Liver (tissue), 8 donors: ENCODE measurements at regions not wholly inside any gene's neighbourhood (a gene's known extent, or its start where the extent isn't known, plus 50 kb on each side); places are given as distances from the start of the nearest gene placed in this dataset.

Experiments
- DNase-seq: peaks from one replicate; pipeline ENCODE4 v3.0.0-alpha.2; 2017; ENCODE audit warnings: low spot score
- H3K27ac ChIP-seq, 2 donors: one replicate each; pipeline ENCODE4 v1.7.0; 2013; ENCODE audit warnings: inconsistent platforms in 2 of 2, low read length in 2 of 2, control low read depth in 1 of 2, low read depth in 1 of 2, mild to moderate bottlenecking in 1 of 2
- H3K27me3 ChIP-seq, 4 donors: one replicate each; pipeline versions ENCODE4 v1.6.1 to v1.7.0; 2013; ENCODE audit warnings: low read length in 3 of 4, inconsistent platforms in 1 of 4, mild to moderate bottlenecking in 1 of 4, moderate library complexity in 1 of 4; ENCODE audit not compliant: control insufficient read depth in 4 of 4, insufficient read depth in 4 of 4
- H3K36me3 ChIP-seq, 4 donors: one replicate each; pipeline versions ENCODE4 v1.6.1 to v1.7.0; 2013; ENCODE audit warnings: low read length in 3 of 4, mild to moderate bottlenecking in 3 of 4, low read depth in 1 of 4, moderate library complexity in 1 of 4; ENCODE audit not compliant: control insufficient read depth in 4 of 4, insufficient read depth in 3 of 4
- H3K4me1 ChIP-seq, 4 donors: one replicate each; pipeline versions ENCODE4 v1.6.1 to v1.7.0; 2013; ENCODE audit warnings: low read length in 3 of 4, mild to moderate bottlenecking in 3 of 4, moderate library complexity in 1 of 4; ENCODE audit not compliant: control insufficient read depth in 4 of 4, insufficient read depth in 4 of 4
- H3K4me3 ChIP-seq, 3 donors: one replicate each; pipeline versions ENCODE4 v1.6.1 to v1.7.0; 2013; ENCODE audit warnings: low read length in 3 of 3, control low read depth in 1 of 3, low read depth in 1 of 3, mild to moderate bottlenecking in 1 of 3
- H3K9ac ChIP-seq, 2 donors: one replicate each; pipeline ENCODE4 v1.7.0; 2013; ENCODE audit warnings: low read length in 2 of 2, mild to moderate bottlenecking in 2 of 2, moderate library complexity in 2 of 2, control low read depth in 1 of 2, low read depth in 1 of 2
- H3K9me3 ChIP-seq, 4 donors: one replicate each; pipeline versions ENCODE4 v1.6.1 to v1.7.0; 2013; ENCODE audit warnings: low read length in 3 of 4; ENCODE audit not compliant: control insufficient read depth in 4 of 4
- EGR1 ChIP-seq, 2 donors: IDR thresholded peaks; 2 replicates each; pipeline ENCODE4 v1.6.1; 2016 to 2018; ENCODE audit warnings: antibody characterized with exemption in 2 of 2, low read depth in 2 of 2
- FOXA1 ChIP-seq: IDR thresholded peaks from 2 replicates; pipeline ENCODE4 v1.6.1; 2016; ENCODE audit warnings: antibody characterized with exemption
- GABPA ChIP-seq, 2 donors: IDR thresholded peaks in 1 of 2; conservative IDR thresholded peaks in 1 of 2; 2 replicates each; pipeline ENCODE4 v1.6.1; 2016; ENCODE audit warnings: antibody characterized with exemption in 2 of 2, mild to moderate bottlenecking in 1 of 2, moderate library complexity in 1 of 2
- HNF4G ChIP-seq: IDR thresholded peaks from 2 replicates; pipeline ENCODE4 v1.6.1; 2016; ENCODE audit warnings: antibody characterized with exemption
- JUND ChIP-seq, 2 donors: IDR thresholded peaks; 2 replicates each; pipeline ENCODE4 v1.6.1; 2016; ENCODE audit warnings: antibody characterized with exemption in 2 of 2
- NR2F2 ChIP-seq: IDR thresholded peaks from 2 replicates; pipeline ENCODE4 v1.6.1; 2016; ENCODE audit warnings: antibody characterized with exemption
- RXRA ChIP-seq, 2 donors: IDR thresholded peaks; 2 replicates each; pipeline ENCODE4 v1.6.1; 2017 to 2018; ENCODE audit warnings: antibody characterized with exemption in 2 of 2, mild to moderate bottlenecking in 1 of 2
- TAF1 ChIP-seq: conservative IDR thresholded peaks from 2 replicates; pipeline ENCODE4 v1.6.1; 2016; ENCODE audit warnings: antibody characterized with exemption, mild to moderate bottlenecking
- YY1 ChIP-seq: IDR thresholded peaks from 2 replicates; pipeline ENCODE4 v1.6.1; 2016; ENCODE audit warnings: antibody characterized with exemption, mild to moderate bottlenecking
- WGBS: extraction: QIAGEN DNeasy Blood & Tissue Kit; methylation state at CpG from one replicate; pipeline ENCODE4 v1.1.7; 2013; 5-methylcytosine and 5-hydroxymethylcytosine counted together
- TF ChIP-seq, protein P1 (sequence below): IDR thresholded peaks from 2 replicates; pipeline ENCODE4 v1.6.1; 2016; ENCODE audit warnings: antibody characterized with exemption
- TF ChIP-seq, protein P2 (sequence below): IDR thresholded peaks from 2 replicates; pipeline ENCODE4 v1.6.1; 2016; ENCODE audit warnings: antibody characterized with exemption
- TF ChIP-seq, protein P3 (sequence below): fragments of 150-350 bp; IDR thresholded peaks from 2 replicates; pipeline ENCODE4 v1.5.1; 2017; ENCODE audit warnings: improper control_type of control experiment, low read depth, low read length; ENCODE audit not compliant: missing input control
- TF ChIP-seq, protein P4 (sequence below): IDR thresholded peaks from 2 replicates; pipeline ENCODE4 v1.6.1; 2016; ENCODE audit warnings: antibody characterized with exemption
- donor health status: healthy.
- donor health status: healthy.
- donor health status: healthy.
- donor health status: healthy.
- donor health status: healthy.

DNA sequence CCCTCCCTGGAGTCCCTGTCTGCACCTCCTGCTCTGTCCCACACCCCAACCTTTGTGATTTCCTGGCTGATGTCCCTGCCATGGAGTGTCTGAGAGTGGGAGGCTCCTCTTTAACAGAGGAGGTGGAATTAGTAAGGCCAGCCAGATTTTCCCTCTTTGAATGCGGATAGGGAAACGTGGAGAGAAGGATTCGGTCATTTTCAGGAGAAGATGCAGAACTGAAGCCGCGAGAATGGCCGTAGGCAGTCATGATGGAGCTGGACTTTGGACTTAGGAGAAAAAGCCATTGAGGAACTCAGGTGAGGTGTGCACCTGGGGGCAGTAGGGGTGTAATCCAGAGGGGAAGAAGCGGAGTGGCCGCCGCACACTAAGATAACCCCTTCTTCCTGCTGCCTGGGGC is 138.1 kb upstream of the ATP10A start:
- Histone ChIP-seq H3K4me1 (no peaks in the 10 kb centered on the region), H3K9me3 (no peaks in the 10 kb centered on the region), H3K4me3 (no peak overlapping the region), H3K9ac (no peak overlapping the region), H3K36me3 (no peaks in the 10 kb centered on the region), H3K27ac (no peak overlapping the region), H3K27me3 (no peaks in the 10 kb centered on the region)
- TF ChIP-seq RXRA (IDR thresholded peaks at IDR 0.05): no peak
- TF ChIP-seq EGR1 (IDR thresholded peaks at IDR 0.05; ENCODE audit: low read depth in 2 of 2): no peak
- TF ChIP-seq, protein P1, sequence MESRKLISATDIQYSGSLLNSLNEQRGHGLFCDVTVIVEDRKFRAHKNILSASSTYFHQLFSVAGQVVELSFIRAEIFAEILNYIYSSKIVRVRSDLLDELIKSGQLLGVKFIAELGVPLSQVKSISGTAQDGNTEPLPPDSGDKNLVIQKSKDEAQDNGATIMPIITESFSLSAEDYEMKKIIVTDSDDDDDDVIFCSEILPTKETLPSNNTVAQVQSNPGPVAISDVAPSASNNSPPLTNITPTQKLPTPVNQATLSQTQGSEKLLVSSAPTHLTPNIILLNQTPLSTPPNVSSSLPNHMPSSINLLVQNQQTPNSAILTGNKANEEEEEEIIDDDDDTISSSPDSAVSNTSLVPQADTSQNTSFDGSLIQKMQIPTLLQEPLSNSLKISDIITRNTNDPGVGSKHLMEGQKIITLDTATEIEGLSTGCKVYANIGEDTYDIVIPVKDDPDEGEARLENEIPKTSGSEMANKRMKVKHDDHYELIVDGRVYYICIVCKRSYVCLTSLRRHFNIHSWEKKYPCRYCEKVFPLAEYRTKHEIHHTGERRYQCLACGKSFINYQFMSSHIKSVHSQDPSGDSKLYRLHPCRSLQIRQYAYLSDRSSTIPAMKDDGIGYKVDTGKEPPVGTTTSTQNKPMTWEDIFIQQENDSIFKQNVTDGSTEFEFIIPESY: no peak
- no peak for TF ChIP-seq FOXA1
- TF ChIP-seq, protein P2, sequence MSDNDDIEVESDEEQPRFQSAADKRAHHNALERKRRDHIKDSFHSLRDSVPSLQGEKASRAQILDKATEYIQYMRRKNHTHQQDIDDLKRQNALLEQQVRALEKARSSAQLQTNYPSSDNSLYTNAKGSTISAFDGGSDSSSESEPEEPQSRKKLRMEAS: no peak
- no peak for DNase-seq
- 93% methylated on average over 9 of the region's 9 CpGs for WGBS

DNA sequence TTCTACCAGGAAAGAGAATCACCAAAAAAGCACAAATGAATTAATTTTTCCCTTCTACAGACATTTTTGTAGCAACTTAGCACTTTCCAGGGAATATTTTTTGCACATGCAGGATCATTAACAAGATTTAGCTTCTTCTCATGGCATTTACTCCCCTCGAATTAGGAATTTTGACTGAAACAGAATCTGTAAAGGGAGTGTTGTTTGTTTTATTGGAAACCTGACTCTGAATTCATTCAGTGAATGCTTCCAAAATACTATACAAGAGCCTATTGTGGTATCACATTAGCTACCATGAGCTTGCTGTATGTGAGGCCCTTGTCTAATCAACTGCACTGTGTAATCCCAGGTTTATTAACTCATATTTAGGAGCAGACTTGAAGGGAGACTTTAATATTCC is 130.4 kb upstream of the ATP10A start:
- Histone ChIP-seq H3K27ac (no peak overlapping the region), H3K9ac (no peak overlapping the region), H3K4me3 (no peak overlapping the region), H3K27me3 (no peaks in the 10 kb centered on the region), H3K9me3 (peaks cover 0 to 3% (median 0%) of the 10 kb centered on the region in 4 donors), H3K36me3 (no peaks in the 10 kb centered on the region), H3K4me1 (no peaks in the 10 kb centered on the region)
- WGBS: 54% methylated on average over 1 of the region's 1 CpG
- DNase-seq: no peak
- no peak for TF ChIP-seq NR2F2

DNA sequence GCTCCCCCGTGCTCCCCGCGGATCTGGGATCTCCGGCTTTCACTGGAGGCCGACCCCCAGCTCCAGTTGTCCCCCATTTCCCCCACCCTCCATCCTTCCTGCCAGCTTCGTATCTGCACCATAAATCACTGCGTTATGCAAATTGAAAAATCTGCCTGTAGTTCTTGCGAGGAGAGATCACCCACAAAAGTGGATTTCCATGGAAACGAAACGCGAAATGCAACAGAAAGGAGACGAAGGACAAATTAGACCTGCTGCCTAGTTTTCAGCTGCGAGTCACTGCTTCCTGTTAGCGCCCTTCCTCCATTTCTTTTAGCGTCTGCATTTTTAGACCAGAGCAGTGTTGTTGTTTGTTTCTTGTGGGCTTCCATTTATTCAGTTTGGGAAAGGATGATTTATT is 127.1 kb upstream of the ATP10A start:
- Histone ChIP-seq H3K4me3 (no peak overlapping the region), H3K36me3 (no peaks in the 10 kb centered on the region), H3K27ac (no peak overlapping the region), H3K27me3 (peaks cover 0 to 3% (median 1%) of the 10 kb centered on the region in 4 donors), H3K9me3 (peaks cover 0 to 3% (median under 1%) of the 10 kb centered on the region in 4 donors), H3K4me1 (no peaks in the 10 kb centered on the region), H3K9ac (no peak overlapping the region)
- 84% methylated on average over 15 of the region's 15 CpGs for WGBS
- TF ChIP-seq, protein P3, sequence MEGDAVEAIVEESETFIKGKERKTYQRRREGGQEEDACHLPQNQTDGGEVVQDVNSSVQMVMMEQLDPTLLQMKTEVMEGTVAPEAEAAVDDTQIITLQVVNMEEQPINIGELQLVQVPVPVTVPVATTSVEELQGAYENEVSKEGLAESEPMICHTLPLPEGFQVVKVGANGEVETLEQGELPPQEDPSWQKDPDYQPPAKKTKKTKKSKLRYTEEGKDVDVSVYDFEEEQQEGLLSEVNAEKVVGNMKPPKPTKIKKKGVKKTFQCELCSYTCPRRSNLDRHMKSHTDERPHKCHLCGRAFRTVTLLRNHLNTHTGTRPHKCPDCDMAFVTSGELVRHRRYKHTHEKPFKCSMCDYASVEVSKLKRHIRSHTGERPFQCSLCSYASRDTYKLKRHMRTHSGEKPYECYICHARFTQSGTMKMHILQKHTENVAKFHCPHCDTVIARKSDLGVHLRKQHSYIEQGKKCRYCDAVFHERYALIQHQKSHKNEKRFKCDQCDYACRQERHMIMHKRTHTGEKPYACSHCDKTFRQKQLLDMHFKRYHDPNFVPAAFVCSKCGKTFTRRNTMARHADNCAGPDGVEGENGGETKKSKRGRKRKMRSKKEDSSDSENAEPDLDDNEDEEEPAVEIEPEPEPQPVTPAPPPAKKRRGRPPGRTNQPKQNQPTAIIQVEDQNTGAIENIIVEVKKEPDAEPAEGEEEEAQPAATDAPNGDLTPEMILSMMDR: no peak
- TF ChIP-seq HNF4G (no peak), YY1 (no peak), JUND (IDR thresholded peaks at IDR 0.05) (no peak), TAF1 (no peak), GABPA (IDR thresholded peaks at IDR 0.05 in 1 of 2, conservative IDR thresholded peaks at IDR 0.05 in 1 of 2) (no peak), RXRA (IDR thresholded peaks at IDR 0.05) (no peak), FOXA1 (no peak), NR2F2 (no peak)
- TF ChIP-seq, protein P1: no peak
- TF ChIP-seq, protein P4, sequence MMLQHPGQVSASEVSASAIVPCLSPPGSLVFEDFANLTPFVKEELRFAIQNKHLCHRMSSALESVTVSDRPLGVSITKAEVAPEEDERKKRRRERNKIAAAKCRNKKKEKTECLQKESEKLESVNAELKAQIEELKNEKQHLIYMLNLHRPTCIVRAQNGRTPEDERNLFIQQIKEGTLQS: no peak
- DNase-seq: no peak
